ENCODE measurements at regions not wholly inside any gene's neighbourhood (a gene's known extent, or its start where the extent isn't known, plus 50 kb on each side); places are given as distances from the start of the nearest gene placed in this dataset.

- TF ChIP-seq, protein P1, sequence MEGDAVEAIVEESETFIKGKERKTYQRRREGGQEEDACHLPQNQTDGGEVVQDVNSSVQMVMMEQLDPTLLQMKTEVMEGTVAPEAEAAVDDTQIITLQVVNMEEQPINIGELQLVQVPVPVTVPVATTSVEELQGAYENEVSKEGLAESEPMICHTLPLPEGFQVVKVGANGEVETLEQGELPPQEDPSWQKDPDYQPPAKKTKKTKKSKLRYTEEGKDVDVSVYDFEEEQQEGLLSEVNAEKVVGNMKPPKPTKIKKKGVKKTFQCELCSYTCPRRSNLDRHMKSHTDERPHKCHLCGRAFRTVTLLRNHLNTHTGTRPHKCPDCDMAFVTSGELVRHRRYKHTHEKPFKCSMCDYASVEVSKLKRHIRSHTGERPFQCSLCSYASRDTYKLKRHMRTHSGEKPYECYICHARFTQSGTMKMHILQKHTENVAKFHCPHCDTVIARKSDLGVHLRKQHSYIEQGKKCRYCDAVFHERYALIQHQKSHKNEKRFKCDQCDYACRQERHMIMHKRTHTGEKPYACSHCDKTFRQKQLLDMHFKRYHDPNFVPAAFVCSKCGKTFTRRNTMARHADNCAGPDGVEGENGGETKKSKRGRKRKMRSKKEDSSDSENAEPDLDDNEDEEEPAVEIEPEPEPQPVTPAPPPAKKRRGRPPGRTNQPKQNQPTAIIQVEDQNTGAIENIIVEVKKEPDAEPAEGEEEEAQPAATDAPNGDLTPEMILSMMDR (IDR thresholded peaks at IDR 0.05; ENCODE audit: insufficient read depth, low read length, severe bottlenecking): no peak
- FAIRE-seq: no peak
These were observed 574.5 kb upstream of the TBL1XR1 start for GRCh38 chr3:177771780-177772179.

GRCh38 chr3:177772908-177773557 is 575.8 kb upstream of the TBL1XR1 start:
- no peak for FAIRE-seq

More at GRCh38 chr3:177771780-177772179, 574.5 kb upstream of the TBL1XR1 start:
- no peaks in the 10 kb centered on the region for H3K27me3 ChIP-seq (ENCODE audit: control insufficient read depth, insufficient read depth, low read length)
- DNase-seq (ENCODE audit: low read depth): no peak
- no peaks in the 10 kb centered on the region for H3K36me3 ChIP-seq (ENCODE audit: control insufficient read depth, insufficient read depth, low read length)
- H3K4me3 ChIP-seq (ENCODE audit: low read depth, low read length): no peak overlapping the region

GRCh38 chr3:177773717-177774116 is 576.4 kb upstream of the TBL1XR1 start:
- Histone ChIP-seq H3K27me3 (ENCODE audit: control insufficient read depth, insufficient read depth, low read length) (no peaks in the 10 kb centered on the region), H3K36me3 (ENCODE audit: control insufficient read depth, insufficient read depth, low read length) (no peaks in the 10 kb centered on the region), H3K4me3 (ENCODE audit: low read depth, low read length) (no peak overlapping the region)
- TF ChIP-seq, protein P1 (IDR thresholded peaks at IDR 0.05; ENCODE audit: insufficient read depth, low read length, severe bottlenecking): no peak
- DNase-seq (ENCODE audit: low read depth) (no peak), FAIRE-seq (no peak)

More at GRCh38 chr3:177772908-177773557, 575.8 kb upstream of the TBL1XR1 start:
- no peaks in the 10 kb centered on the region for H3K36me3 ChIP-seq (ENCODE audit: control insufficient read depth, insufficient read depth, low read length)
- TF ChIP-seq, protein P1 (IDR thresholded peaks at IDR 0.05; ENCODE audit: insufficient read depth, low read length, severe bottlenecking): no peak
- no peaks in the 10 kb centered on the region for H3K27me3 ChIP-seq (ENCODE audit: control insufficient read depth, insufficient read depth, low read length)
- H3K4me3 ChIP-seq (ENCODE audit: low read depth, low read length): no peak overlapping the region
- DNase-seq (ENCODE audit: low read depth): no peak

GRCh38 chr3:177776661-177777101 is 579.4 kb upstream of the TBL1XR1 start:
- peak; percentile 70 for FAIRE-seq
- H3K36me3 ChIP-seq (ENCODE audit: control insufficient read depth, insufficient read depth, low read length): no peaks in the 10 kb centered on the region
- no peaks in the 10 kb centered on the region for H3K27me3 ChIP-seq (ENCODE audit: control insufficient read depth, insufficient read depth, low read length)
- TF ChIP-seq, protein P1 (IDR thresholded peaks at IDR 0.05; ENCODE audit: insufficient read depth, low read length, severe bottlenecking): no peak
- H3K4me3 ChIP-seq (ENCODE audit: low read depth, low read length): no peak overlapping the region
- peak; percentile 96 for DNase-seq (ENCODE audit: low read depth)

DNA sequence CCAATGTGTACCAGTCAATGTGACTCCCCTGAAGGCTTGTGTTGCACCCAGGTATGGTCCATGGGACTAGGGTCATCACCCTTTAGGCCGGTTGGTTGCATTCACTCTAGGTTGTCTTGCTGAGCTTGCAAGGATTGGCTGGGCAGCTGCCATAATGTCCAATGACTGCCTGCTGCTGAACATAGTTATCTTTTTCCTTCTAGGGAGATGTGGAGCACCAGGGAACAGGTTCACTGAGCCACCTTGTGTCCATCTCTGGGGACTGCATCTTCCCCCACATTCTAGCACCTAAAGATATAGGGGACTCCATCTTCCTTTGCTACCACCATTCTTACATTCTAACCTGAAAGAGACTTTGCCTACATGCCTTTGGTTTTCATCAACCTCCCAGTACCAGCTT is 580.4 kb upstream of the TBL1XR1 start:
- FAIRE-seq (no peak), DNase-seq (ENCODE audit: low read depth) (peak; percentile 70)
- Histone ChIP-seq H3K27me3 (ENCODE audit: control insufficient read depth, insufficient read depth, low read length) (no peaks in the 10 kb centered on the region), H3K36me3 (ENCODE audit: control insufficient read depth, insufficient read depth, low read length) (no peaks in the 10 kb centered on the region), H3K4me3 (ENCODE audit: low read depth, low read length) (no peak overlapping the region)
- TF ChIP-seq, protein P1 (IDR thresholded peaks at IDR 0.05; ENCODE audit: insufficient read depth, low read length, severe bottlenecking): peak; percentile 74

DNA sequence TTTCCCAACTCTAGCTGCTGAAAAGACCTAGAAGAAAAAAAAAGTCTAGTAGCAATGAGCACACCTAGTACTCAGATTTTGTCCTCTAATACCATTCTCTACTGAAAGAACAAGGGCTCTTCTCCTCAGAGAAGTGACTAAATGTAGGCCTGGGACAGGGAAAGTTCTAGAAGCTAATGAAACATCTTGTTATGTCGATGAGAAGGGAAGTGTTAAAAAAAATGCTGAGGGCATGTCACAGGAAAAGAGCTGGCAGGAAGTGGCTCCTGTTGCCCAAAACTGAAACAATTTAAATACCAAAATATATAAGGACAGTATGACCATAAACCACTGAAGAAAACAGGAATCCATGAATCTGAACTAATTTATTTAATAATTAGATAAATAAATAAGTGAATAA is 581.4 kb upstream of the TBL1XR1 start:
- no peaks in the 10 kb centered on the region for H3K27me3 ChIP-seq (ENCODE audit: control insufficient read depth, insufficient read depth, low read length)
- DNase-seq (ENCODE audit: low read depth): no peak
- TF ChIP-seq, protein P1 (IDR thresholded peaks at IDR 0.05; ENCODE audit: insufficient read depth, low read length, severe bottlenecking): no peak
- no peaks in the 10 kb centered on the region for H3K36me3 ChIP-seq (ENCODE audit: control insufficient read depth, insufficient read depth, low read length)
- H3K4me3 ChIP-seq (ENCODE audit: low read depth, low read length): no peak overlapping the region
- no peak for FAIRE-seq
